ENCODE measurements at regions not wholly inside any gene's neighbourhood (a gene's known extent, or its start where the extent isn't known, plus 50 kb on each side); places are given as distances from the start of the nearest gene placed in this dataset.

GRCh38 chr4:19375136-19375804 lies 876.4 kb upstream of the SLIT2 start:
- Histone ChIP-seq H3K4me3 (ENCODE audit: low read depth, low read length, poor library complexity, severe bottlenecking) (no peak overlapping the region), H3K27ac (ENCODE audit: low read depth, low read length, poor library complexity, severe bottlenecking) (no peak overlapping the region), H3K27me3 (replicated peaks; ENCODE audit: insufficient read depth, low read depth, low read length, poor library complexity) (no peaks in the 10 kb centered on the region), H3K9me3 (ENCODE audit: low read depth, low read length, poor library complexity, severe bottlenecking) (no peaks in the 10 kb centered on the region), H3K36me3 (ENCODE audit: insufficient read depth, low read length, poor library complexity, severe bottlenecking) (no peaks in the 10 kb centered on the region), H3K4me1 (ENCODE audit: insufficient read depth, low read length, poor library complexity, severe bottlenecking) (no peaks in the 10 kb centered on the region)
- intact Hi-C loops (cut with micrococcal nuclease; ENCODE audit: unreplicated experiment), result no loop called here
- TF ChIP-seq EZH2 (IDR thresholded peaks at IDR 0.05; ENCODE audit: borderline replicate concordance, low read depth, low read length, poor library complexity, severe bottlenecking), result no peak
- TF ChIP-seq, protein P1, sequence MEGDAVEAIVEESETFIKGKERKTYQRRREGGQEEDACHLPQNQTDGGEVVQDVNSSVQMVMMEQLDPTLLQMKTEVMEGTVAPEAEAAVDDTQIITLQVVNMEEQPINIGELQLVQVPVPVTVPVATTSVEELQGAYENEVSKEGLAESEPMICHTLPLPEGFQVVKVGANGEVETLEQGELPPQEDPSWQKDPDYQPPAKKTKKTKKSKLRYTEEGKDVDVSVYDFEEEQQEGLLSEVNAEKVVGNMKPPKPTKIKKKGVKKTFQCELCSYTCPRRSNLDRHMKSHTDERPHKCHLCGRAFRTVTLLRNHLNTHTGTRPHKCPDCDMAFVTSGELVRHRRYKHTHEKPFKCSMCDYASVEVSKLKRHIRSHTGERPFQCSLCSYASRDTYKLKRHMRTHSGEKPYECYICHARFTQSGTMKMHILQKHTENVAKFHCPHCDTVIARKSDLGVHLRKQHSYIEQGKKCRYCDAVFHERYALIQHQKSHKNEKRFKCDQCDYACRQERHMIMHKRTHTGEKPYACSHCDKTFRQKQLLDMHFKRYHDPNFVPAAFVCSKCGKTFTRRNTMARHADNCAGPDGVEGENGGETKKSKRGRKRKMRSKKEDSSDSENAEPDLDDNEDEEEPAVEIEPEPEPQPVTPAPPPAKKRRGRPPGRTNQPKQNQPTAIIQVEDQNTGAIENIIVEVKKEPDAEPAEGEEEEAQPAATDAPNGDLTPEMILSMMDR (conservative IDR thresholded peaks at IDR 0.05; ENCODE audit: low read depth, low read length), result no peak
- ChIA-PET CTCF (no interaction called here), POLR2A (ENCODE audit: low non-redundant PET) (no interaction called here)
- BruUV-seq (replicated peaks), result no TSS peak
- DNase-seq (ENCODE audit: low spot score), result no peak

GRCh38 chr4:19372390-19372789 lies 879.3 kb upstream of the SLIT2 start:
- H3K4me1 ChIP-seq (ENCODE audit: insufficient read depth, low read length, poor library complexity, severe bottlenecking), result no peaks in the 10 kb centered on the region
- H3K4me3 ChIP-seq (ENCODE audit: low read depth, low read length, poor library complexity, severe bottlenecking), result no peak overlapping the region
- TF ChIP-seq EZH2 (IDR thresholded peaks at IDR 0.05; ENCODE audit: borderline replicate concordance, low read depth, low read length, poor library complexity, severe bottlenecking), result no peak
- TF ChIP-seq, protein P1 (conservative IDR thresholded peaks at IDR 0.05; ENCODE audit: low read depth, low read length), result no peak
- H3K36me3 ChIP-seq (ENCODE audit: insufficient read depth, low read length, poor library complexity, severe bottlenecking), result no peaks in the 10 kb centered on the region
- no peaks in the 10 kb centered on the region for H3K9me3 ChIP-seq (ENCODE audit: low read depth, low read length, poor library complexity, severe bottlenecking)
- ChIA-PET CTCF (no interaction called here), POLR2A (ENCODE audit: low non-redundant PET) (no interaction called here)
- intact Hi-C loops (cut with micrococcal nuclease; ENCODE audit: unreplicated experiment), result no loop called here
- no peaks in the 10 kb centered on the region for H3K27me3 ChIP-seq (replicated peaks; ENCODE audit: insufficient read depth, low read depth, low read length, poor library complexity)
- BruUV-seq (replicated peaks), result no TSS peak
- no peak overlapping the region for H3K27ac ChIP-seq (ENCODE audit: low read depth, low read length, poor library complexity, severe bottlenecking)
- no peak for DNase-seq (ENCODE audit: low spot score)

DNA sequence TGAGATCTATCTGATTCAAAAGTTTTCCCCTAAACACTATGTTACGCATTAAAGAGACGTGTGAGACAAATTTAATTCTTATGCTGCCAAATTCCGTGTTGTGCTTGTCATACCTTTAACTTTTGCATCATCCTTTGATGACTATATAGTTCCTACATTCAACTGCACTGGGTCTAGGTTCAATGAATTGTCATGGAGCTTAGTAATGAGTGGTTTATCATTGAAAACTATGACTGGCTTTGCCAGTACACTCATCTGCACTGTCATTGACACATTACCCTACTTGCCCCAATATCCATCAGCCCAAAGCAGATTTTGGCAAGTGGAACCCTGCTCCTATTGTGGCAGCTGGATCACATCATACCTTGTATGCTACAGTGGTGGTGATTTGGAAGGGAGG lies 882.9 kb upstream of the SLIT2 start:
- no peaks in the 10 kb centered on the region for H3K27me3 ChIP-seq (replicated peaks; ENCODE audit: insufficient read depth, low read depth, low read length, poor library complexity)
- intact Hi-C loops (cut with micrococcal nuclease; ENCODE audit: unreplicated experiment), result no loop called here
- TF ChIP-seq, protein P1 (conservative IDR thresholded peaks at IDR 0.05; ENCODE audit: low read depth, low read length), result no peak
- no peak for TF ChIP-seq EZH2 (IDR thresholded peaks at IDR 0.05; ENCODE audit: borderline replicate concordance, low read depth, low read length, poor library complexity, severe bottlenecking)
- no peaks in the 10 kb centered on the region for H3K4me1 ChIP-seq (ENCODE audit: insufficient read depth, low read length, poor library complexity, severe bottlenecking)
- H3K9me3 ChIP-seq (ENCODE audit: low read depth, low read length, poor library complexity, severe bottlenecking), result no peaks in the 10 kb centered on the region
- H3K27ac ChIP-seq (ENCODE audit: low read depth, low read length, poor library complexity, severe bottlenecking), result no peak overlapping the region
- H3K36me3 ChIP-seq (ENCODE audit: insufficient read depth, low read length, poor library complexity, severe bottlenecking), result no peaks in the 10 kb centered on the region
- ChIA-PET POLR2A (ENCODE audit: low non-redundant PET) (no interaction called here), CTCF (no interaction called here)
- no peak for DNase-seq (ENCODE audit: low spot score)
- H3K4me3 ChIP-seq (ENCODE audit: low read depth, low read length, poor library complexity, severe bottlenecking), result no peak overlapping the region
- BruUV-seq (replicated peaks), result no TSS peak
